ENCODE measurements at regions not wholly inside any gene's neighbourhood (a gene's known extent, or its start where the extent isn't known, plus 50 kb on each side); places are given as distances from the start of the nearest gene placed in this dataset.

GRCh38 chr20:6506906-6507305, 260.6 kb upstream of the BMP2 start:
- Histone ChIP-seq H3K9me3 (ENCODE audit: low read length) (no peaks in the 10 kb centered on the region), H3K4me2 (ENCODE audit: low read length) (no peak overlapping the region), H3K79me2 (replicated peaks; ENCODE audit: insufficient read depth, low read length) (no peaks in the 10 kb centered on the region), H3K9ac (ENCODE audit: low read length) (no peak overlapping the region), H3K27ac (ENCODE audit: low read length) (no peak overlapping the region), H3K27me3 (ENCODE audit: insufficient read depth, low read depth, low read length) (no peaks in the 10 kb centered on the region), H4K20me1 (ENCODE audit: insufficient read depth) (no peaks in the 10 kb centered on the region), H2AFZ (ENCODE audit: low read depth, low read length) (no peak overlapping the region), H3K9me2 (ENCODE audit: insufficient read depth, low read length) (no peaks in the 10 kb centered on the region), H3K4me3 (ENCODE audit: low read length) (no peak overlapping the region), H3F3A (ENCODE audit: insufficient read depth, low read length, poor library complexity, severe bottlenecking) (no peaks in the 10 kb centered on the region), H3K36me3 (ENCODE audit: insufficient read depth, low read length) (no peaks in the 10 kb centered on the region)
- TF ChIP-seq EP300 (conservative IDR thresholded peaks at IDR 0.05; ENCODE audit: poor library complexity, severe bottlenecking): no peak
- no peak for TF ChIP-seq CTCF (IDR thresholded peaks at IDR 0.05; ENCODE audit: poor library complexity, severe bottlenecking)
- no peak for TF ChIP-seq POLR2AphosphoS5 (IDR thresholded peaks at IDR 0.05)
- TF ChIP-seq RAD21 (conservative IDR thresholded peaks at IDR 0.05): no peak
- no peak for TF ChIP-seq TAF1 (IDR thresholded peaks at IDR 0.05; ENCODE audit: low read depth)
- no peak for TF ChIP-seq REST (IDR thresholded peaks at IDR 0.05; ENCODE audit: borderline replicate concordance)
- no peak for TF ChIP-seq SMC3 (conservative IDR thresholded peaks at IDR 0.05; ENCODE audit: poor library complexity)
- TF ChIP-seq EZH2 (IDR thresholded peaks at IDR 0.05; ENCODE audit: borderline replicate concordance, insufficient read depth, low read length, poor library complexity, severe bottlenecking): no peak
- no peak for TF ChIP-seq MXI1 (conservative IDR thresholded peaks at IDR 0.05; ENCODE audit: poor library complexity, severe bottlenecking)

GRCh38 chr20:6504826-6505225, 262.7 kb upstream of the BMP2 start:
- TF ChIP-seq REST (IDR thresholded peaks at IDR 0.05; ENCODE audit: borderline replicate concordance): no peak
- no peak for TF ChIP-seq TAF1 (IDR thresholded peaks at IDR 0.05; ENCODE audit: low read depth)
- TF ChIP-seq SMC3 (conservative IDR thresholded peaks at IDR 0.05; ENCODE audit: poor library complexity): no peak
- TF ChIP-seq CTCF (IDR thresholded peaks at IDR 0.05; ENCODE audit: poor library complexity, severe bottlenecking): no peak
- no peak for TF ChIP-seq EP300 (conservative IDR thresholded peaks at IDR 0.05; ENCODE audit: poor library complexity, severe bottlenecking)
- no peak for TF ChIP-seq POLR2AphosphoS5 (IDR thresholded peaks at IDR 0.05)
- no peak for TF ChIP-seq RAD21 (conservative IDR thresholded peaks at IDR 0.05)
- TF ChIP-seq MXI1 (conservative IDR thresholded peaks at IDR 0.05; ENCODE audit: poor library complexity, severe bottlenecking): no peak
- TF ChIP-seq EZH2 (IDR thresholded peaks at IDR 0.05; ENCODE audit: borderline replicate concordance, insufficient read depth, low read length, poor library complexity, severe bottlenecking): no peak

More at GRCh38 chr20:6504826-6505225, 262.7 kb upstream of the BMP2 start:
- H2AFZ ChIP-seq (ENCODE audit: low read depth, low read length): no peak overlapping the region
- H3K4me3 ChIP-seq (ENCODE audit: low read length): no peak overlapping the region
- no peaks in the 10 kb centered on the region for H3K79me2 ChIP-seq (replicated peaks; ENCODE audit: insufficient read depth, low read length)
- no peaks in the 10 kb centered on the region for H3F3A ChIP-seq (ENCODE audit: insufficient read depth, low read length, poor library complexity, severe bottlenecking)
- H3K9me3 ChIP-seq (ENCODE audit: low read length): no peaks in the 10 kb centered on the region
- H3K27ac ChIP-seq (ENCODE audit: low read length): no peak overlapping the region
- H3K9ac ChIP-seq (ENCODE audit: low read length): no peak overlapping the region
- no peaks in the 10 kb centered on the region for H3K27me3 ChIP-seq (ENCODE audit: insufficient read depth, low read depth, low read length)
- no peaks in the 10 kb centered on the region for H3K9me2 ChIP-seq (ENCODE audit: insufficient read depth, low read length)
- no peak overlapping the region for H3K4me2 ChIP-seq (ENCODE audit: low read length)
- H4K20me1 ChIP-seq (ENCODE audit: insufficient read depth): no peaks in the 10 kb centered on the region
- no peaks in the 10 kb centered on the region for H3K36me3 ChIP-seq (ENCODE audit: insufficient read depth, low read length)
